Activated CD4-positive, alpha-beta memory T cell treated with anti-CD3 and anti-CD28 coated beads for 36 hours (primary cell): ENCODE measurements at regions not wholly inside any gene's neighbourhood (a gene's known extent, or its start where the extent isn't known, plus 50 kb on each side); places are given as distances from the start of the nearest gene placed in this dataset.

Experiments
- CTCF ChIA-PET: fragments of 350-600 bp; sonication (Branson Sonifier 250); formaldehyde crosslinking; loops from one replicate; lab custom pipeline; 2021; ENCODE audit warnings: antibody characterized with exemption, inconsistent platforms; lab: Charles Lee
- POLR2A ChIA-PET: fragments of 350-600 bp; sonication (Branson Sonifier 250); formaldehyde crosslinking; loops from one replicate; lab custom pipeline; 2021; ENCODE audit warnings: antibody characterized with exemption; lab: Charles Lee
- DNase-seq: peaks from one replicate; pipeline ENCODE4 v3.0.0-alpha.2; 2020
- H3K27ac Mint-ChIP-seq: one replicate; pipeline ENCODE4 v1.8.0; 2021; ENCODE audit warnings: mixed read lengths
- H3K27me3 Mint-ChIP-seq: one replicate; pipeline ENCODE4 v1.8.0; 2021; ENCODE audit warnings: mixed read lengths
- H3K36me3 Mint-ChIP-seq: one replicate; pipeline ENCODE4 v1.8.0; 2021; ENCODE audit warnings: mixed read lengths
- H3K4me1 Mint-ChIP-seq: one replicate; pipeline ENCODE4 v1.8.0; 2021; ENCODE audit warnings: low read depth, mixed read lengths
- H3K4me3 Mint-ChIP-seq: one replicate; pipeline ENCODE4 v1.8.0; 2021; ENCODE audit warnings: mild to moderate bottlenecking, mixed read lengths
- H3K9me3 Mint-ChIP-seq: one replicate; pipeline ENCODE4 v1.8.0; 2021; ENCODE audit warnings: mixed read lengths
- intact Hi-C: fragments of 100-400 bp; cut with micrococcal nuclease; formaldehyde crosslinking; loops from one replicate; pipeline ENCODE4 v1.15.1; 2023

DNA sequence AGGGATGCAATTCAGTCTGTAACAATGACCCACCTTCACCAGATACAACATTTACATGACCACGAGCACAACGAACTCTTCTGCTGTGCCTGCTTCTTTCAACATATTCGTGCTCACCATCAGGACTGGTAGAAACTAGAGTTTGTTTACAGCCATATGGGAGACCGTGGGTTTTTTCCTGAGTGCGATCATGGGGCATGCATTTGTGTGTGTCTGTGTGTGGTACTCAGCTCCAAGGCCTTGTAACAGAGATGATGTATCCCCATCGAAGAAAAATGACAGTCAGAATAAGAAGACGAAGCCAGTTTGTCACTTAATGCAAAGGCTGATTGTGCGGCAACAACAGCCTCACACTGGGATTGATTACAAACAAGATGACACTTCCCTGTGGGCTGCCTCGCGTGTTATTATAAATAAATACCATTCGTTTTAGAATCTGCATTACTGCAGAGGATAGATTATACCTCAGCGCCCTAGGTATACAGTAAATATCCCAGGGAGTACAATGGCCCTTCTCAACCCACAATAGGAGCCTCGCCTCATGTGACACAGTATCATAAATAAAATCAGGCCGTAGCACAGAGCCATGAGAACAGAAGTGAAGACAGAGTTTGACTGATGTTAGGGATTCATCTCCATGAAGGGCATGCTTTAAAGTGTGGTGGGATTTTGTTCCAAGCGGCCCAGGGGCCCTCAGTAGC lies 97.3 kb upstream of the NOCT start:
- ChIA-PET POLR2A (no interaction called here), CTCF (no interaction called here)
- no peaks in the 10 kb centered on the region for H3K4me1 Mint-ChIP-seq
- no peak overlapping the region for H3K27ac Mint-ChIP-seq
- H3K27me3 Mint-ChIP-seq: peaks cover 11% of the 10 kb centered on the region
- intact Hi-C loops: no loop called here
- no peaks in the 10 kb centered on the region for H3K9me3 Mint-ChIP-seq
- no peak overlapping the region for H3K4me3 Mint-ChIP-seq
- H3K36me3 Mint-ChIP-seq: no peaks in the 10 kb centered on the region
- no peak for DNase-seq

DNA sequence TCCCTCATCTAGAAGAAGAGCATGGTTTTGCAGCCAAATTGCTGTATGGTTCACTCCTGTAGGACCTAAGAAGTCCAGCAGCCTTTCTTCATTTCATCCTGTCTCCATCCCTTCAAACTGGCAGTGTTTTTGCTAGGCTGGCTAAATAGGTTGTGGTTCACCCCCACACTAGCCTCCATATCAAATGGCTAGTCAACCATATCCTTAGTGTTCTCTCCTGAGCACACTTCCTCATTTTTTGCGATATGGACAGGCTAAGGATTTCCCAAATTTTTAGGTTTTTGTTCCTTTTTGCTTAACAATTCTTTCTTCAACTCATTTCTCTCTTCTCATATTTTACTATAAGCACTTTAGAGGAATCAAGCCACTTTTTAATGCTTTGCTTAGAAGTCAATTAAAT lies 98.8 kb upstream of the NOCT start:
- no peaks in the 10 kb centered on the region for H3K4me1 Mint-ChIP-seq
- H3K27me3 Mint-ChIP-seq: peaks cover 11% of the 10 kb centered on the region
- intact Hi-C loops: no loop called here
- H3K36me3 Mint-ChIP-seq: no peaks in the 10 kb centered on the region
- H3K9me3 Mint-ChIP-seq: no peaks in the 10 kb centered on the region
- no peak overlapping the region for H3K27ac Mint-ChIP-seq
- ChIA-PET POLR2A (no interaction called here), CTCF (interaction anchor here (0.6 to 1.5 kb wide), 2 partner anchors 46 to 683 kb away, joined by 3 to 4 read pairs; no protein-coding TSS in a partner anchor)
- no peak for DNase-seq
- H3K4me3 Mint-ChIP-seq: no peak overlapping the region

DNA sequence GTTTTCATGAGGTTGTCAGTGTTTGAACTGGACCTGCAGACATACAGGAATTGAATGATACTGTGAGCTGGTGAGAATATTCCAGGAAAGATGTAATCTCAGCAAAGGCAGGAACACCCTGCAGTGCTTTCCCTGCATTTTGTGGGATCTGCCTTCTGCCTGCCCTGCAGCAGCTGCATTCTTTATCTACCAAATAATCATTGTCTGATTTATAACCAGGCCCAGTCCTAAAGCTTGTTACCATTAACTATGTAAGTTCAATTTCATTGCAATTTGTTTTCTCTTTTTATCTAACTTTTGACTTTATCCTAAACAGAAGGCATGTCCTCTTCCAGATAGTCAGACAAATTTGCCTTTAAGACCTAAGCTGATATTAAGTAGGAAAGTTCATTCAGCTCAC lies 99.8 kb upstream of the NOCT start:
- intact Hi-C loops: no loop called here
- Mint-ChIP-seq H3K9me3 (no peaks in the 10 kb centered on the region), H3K27ac (no peak overlapping the region), H3K27me3 (peaks cover 11% of the 10 kb centered on the region), H3K36me3 (no peaks in the 10 kb centered on the region), H3K4me1 (no peaks in the 10 kb centered on the region), H3K4me3 (no peak overlapping the region)
- no peak for DNase-seq
- POLR2A ChIA-PET: no interaction called here
- CTCF ChIA-PET: interaction anchor here (1.5 kb wide), 1 partner anchor 45 kb away, joined by 4 read pairs; no protein-coding TSS in a partner anchor

DNA sequence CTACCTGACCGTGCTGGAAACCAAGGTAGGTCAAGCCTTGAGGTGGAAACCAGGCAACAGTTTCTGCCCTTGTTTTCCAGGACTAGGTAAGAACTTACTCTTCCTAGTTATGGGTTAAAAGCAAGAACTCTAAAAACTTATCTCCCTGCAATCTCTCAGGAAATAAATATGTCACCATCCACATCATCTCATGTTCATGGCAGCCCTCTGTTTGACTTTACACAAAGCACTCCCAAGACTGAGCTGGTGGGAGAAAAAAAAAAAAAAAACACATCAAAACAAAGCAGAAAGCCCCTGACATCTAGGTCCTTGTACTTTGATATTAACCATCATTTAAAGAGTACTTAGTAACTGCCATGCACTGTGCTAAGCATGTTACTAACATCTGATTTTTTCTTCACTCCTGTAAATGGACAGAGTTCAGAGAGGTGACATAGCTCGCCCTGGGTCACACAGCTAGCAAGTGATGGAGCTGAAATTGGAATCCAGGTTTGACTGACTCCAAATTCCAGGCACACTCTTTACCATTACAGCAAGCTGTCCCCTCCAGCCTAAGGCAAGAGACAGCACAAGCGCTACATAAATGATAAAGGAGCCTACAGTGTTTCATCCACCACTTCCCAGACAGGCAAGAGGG lies 102.8 kb upstream of the NOCT start:
- no peak overlapping the region for H3K27ac Mint-ChIP-seq

DNA sequence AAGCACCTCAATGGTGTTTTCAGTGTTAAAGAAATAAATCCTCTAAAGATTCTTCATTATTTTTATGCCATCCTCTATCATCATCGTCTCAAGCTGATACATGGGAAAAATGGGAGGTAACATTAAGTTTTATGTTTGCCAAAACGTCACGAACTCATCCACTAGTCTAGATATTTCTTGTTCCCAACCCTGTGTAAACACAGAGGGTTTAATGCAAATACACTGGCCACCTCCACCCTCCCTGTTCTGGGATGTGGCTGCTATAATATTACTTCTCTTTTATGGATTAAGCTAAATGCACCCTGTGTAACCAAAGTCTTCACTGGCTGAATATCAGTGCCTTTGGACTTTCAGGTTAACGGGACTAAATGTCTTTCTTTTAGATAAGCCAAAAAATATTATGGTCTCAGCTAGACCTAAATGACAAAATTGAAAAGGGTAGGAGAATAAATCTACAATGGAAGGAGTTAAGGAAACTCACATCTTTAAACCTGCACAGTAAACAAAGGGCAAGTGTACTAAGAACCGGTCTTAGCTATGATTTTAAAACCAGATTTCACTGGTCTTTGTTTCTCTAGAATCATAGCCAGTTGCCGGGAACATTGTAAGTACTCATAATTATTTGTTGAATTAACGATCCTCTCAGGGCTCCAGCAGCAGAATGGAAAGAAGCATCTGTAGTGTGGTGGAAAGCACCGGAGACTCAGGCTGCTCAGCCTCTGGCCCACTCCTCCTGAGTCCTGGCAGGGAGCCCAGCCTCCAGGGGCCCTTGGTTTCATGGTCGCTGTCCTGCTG lies 103.5 kb upstream of the NOCT start:
- ChIA-PET CTCF (interaction anchor here (0.9 kb wide), 1 partner anchor 41 kb away, joined by 6 read pairs; no protein-coding TSS in a partner anchor), POLR2A (no interaction called here)
- Mint-ChIP-seq H3K4me1 (no peaks in the 10 kb centered on the region), H3K27ac (no peak overlapping the region), H3K4me3 (no peak overlapping the region), H3K9me3 (no peaks in the 10 kb centered on the region), H3K36me3 (no peaks in the 10 kb centered on the region), H3K27me3 (no peaks in the 10 kb centered on the region)
- no peak for DNase-seq
- intact Hi-C loops: no loop called here

More for the DNA sequence above, 102.8 kb upstream of the NOCT start:
- POLR2A ChIA-PET: no interaction called here
- CTCF ChIA-PET: interaction anchor here (0.9 kb wide), 1 partner anchor 42 kb away, joined by 6 read pairs; no protein-coding TSS in a partner anchor
- Mint-ChIP-seq H3K4me1 (no peaks in the 10 kb centered on the region), H3K9me3 (no peaks in the 10 kb centered on the region), H3K36me3 (no peaks in the 10 kb centered on the region), H3K4me3 (no peak overlapping the region), H3K27me3 (no peaks in the 10 kb centered on the region)
- intact Hi-C loops: no loop called here
- no peak for DNase-seq

DNA sequence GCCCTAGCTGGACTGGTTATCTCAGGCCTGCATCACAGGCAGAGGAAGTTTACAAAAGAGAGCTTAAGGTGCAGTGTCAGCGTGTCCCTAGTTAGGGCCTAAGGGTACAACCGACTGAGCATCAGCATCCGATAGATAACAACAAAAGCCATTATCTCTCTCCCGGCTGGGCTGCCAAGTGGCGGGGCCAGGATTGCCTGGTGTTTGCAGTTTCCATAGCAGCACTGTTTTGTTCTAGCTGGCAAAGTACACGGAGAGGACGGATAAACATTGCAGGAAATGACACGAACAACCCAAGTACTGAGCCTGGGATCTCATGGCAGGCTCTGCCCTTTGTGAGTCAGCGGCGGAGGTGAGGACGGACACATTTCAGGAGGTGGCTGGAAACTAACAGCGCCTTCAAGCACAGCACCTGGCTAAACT lies 104.7 kb upstream of the NOCT start:
- POLR2A ChIA-PET: no interaction called here
- Mint-ChIP-seq H3K27me3 (no peaks in the 10 kb centered on the region), H3K36me3 (no peaks in the 10 kb centered on the region), H3K4me1 (no peaks in the 10 kb centered on the region), H3K9me3 (no peaks in the 10 kb centered on the region), H3K27ac (no peak overlapping the region), H3K4me3 (no peak overlapping the region)
- CTCF ChIA-PET: no interaction called here
- no peak for DNase-seq
- intact Hi-C loops: no loop called here

DNA sequence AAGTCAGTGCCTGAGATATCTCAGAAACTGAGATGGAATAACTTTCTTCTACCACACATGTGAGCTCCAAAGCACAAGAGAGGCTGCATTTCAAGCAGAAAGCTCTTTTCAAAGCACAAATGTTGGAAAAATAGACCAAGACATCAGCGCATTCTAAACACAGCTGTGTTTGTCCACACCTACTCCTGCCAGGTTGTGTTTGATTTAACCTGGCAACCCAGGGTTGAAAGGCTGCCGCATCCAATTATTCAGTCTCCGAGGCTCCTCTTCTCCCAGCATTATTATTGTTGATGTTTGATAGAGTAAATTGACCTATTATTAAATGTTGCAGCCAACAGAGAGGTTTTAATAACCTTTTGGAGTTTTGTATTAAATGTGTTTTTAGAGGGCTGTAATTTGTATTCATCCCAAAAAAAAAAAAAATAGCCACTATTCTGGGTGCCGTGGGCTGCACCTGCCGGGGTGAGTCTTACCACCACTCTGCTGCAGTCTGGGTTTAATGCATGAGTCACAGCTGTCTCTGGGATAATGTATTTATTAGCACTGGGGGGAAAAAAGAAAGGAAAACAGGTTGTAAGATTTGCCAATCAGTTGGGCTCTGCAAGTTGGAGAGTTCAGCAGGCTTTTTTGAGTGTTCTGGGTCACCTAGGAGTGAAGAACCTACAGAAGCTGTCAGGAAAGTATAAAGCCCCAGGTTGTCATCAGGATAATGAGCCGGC lies 105.2 kb upstream of the NOCT start:
- H3K27ac Mint-ChIP-seq: no peak overlapping the region
- H3K36me3 Mint-ChIP-seq: no peaks in the 10 kb centered on the region
- DNase-seq: no peak
- CTCF ChIA-PET: interaction anchor here (0.6 to 1.6 kb wide), 3 partner anchors 39 to 616 kb away, joined by 3 to 5 read pairs (median 4); no protein-coding TSS in a partner anchor
- no peak overlapping the region for H3K4me3 Mint-ChIP-seq
- intact Hi-C loops: no loop called here
- POLR2A ChIA-PET: no interaction called here
- H3K27me3 Mint-ChIP-seq: no peaks in the 10 kb centered on the region
- H3K9me3 Mint-ChIP-seq: no peaks in the 10 kb centered on the region
- H3K4me1 Mint-ChIP-seq: no peaks in the 10 kb centered on the region

DNA sequence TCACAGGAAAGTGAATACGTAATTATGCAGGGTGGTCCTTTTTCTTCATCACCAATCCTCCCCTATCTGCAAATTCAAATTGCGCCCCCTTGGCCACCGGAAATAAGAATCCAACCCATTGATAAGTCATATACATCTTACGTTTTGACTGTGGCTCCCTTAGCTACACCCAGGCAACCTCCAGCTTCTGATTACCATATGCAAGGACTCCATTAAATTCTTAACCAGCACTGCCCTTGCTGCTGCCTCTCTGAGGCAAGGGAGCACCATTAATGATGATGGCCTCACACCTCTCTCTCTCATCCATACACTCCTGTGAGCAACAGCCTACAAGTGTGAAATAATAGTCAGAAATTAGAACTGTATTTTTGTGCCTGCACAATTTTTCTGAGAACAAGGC lies 106.0 kb upstream of the NOCT start:
- Mint-ChIP-seq H3K27ac (no peak overlapping the region), H3K27me3 (no peaks in the 10 kb centered on the region), H3K4me1 (no peaks in the 10 kb centered on the region), H3K9me3 (no peaks in the 10 kb centered on the region), H3K4me3 (no peak overlapping the region), H3K36me3 (no peaks in the 10 kb centered on the region)
- intact Hi-C loops: no loop called here
- no peak for DNase-seq
- ChIA-PET CTCF (interaction anchor here (1.0 to 1.6 kb wide), 3 partner anchors 21 to 616 kb away, joined by 3 to 5 read pairs (median 4); no protein-coding TSS in a partner anchor), POLR2A (no interaction called here)

DNA sequence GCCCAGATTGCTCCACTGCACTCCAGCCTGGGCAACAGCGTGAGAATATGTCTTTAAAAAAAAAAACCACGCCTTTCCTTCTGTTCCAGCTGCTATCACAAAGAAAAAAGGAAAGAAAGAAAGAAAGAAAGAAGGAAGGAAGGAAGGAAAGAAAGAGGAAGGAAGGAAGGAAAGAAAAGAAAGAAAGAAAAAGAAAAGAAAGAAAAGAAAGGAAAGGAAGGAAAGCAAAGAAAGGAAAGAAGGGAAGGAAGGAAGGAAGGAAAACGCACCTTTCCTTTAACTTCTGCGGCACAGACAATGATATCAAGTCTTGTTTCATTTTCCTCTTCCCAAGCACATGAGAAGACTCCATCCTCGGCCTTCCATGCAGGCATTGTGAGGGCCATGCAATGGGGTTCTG lies 107.4 kb upstream of the NOCT start:
- Mint-ChIP-seq H3K27ac (no peak overlapping the region), H3K4me3 (no peak overlapping the region), H3K9me3 (no peaks in the 10 kb centered on the region), H3K36me3 (no peaks in the 10 kb centered on the region), H3K4me1 (no peaks in the 10 kb centered on the region), H3K27me3 (no peaks in the 10 kb centered on the region)
- ChIA-PET POLR2A (no interaction called here), CTCF (no interaction called here)
- intact Hi-C loops: no loop called here
- no peak for DNase-seq

DNA sequence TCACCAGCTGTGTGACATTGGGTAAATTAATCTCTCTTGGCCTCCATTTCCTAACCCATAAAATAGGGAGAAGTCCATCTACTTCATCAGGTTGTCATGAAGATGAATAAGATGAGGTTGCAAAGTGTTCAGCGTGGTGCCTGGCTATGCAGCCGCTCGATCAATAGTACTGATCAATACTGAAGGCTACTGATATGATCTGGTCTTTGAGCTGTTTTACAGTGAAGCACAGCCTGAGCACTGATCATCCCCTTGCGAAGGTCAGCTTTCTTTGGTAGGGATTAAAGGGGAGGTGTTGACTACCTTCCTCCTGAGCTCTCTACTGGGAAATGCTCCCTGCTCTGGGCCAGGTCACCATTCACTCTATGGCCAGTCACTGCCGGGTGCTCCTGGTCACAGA lies 108.4 kb upstream of the NOCT start:
- ChIA-PET POLR2A (no interaction called here), CTCF (no interaction called here)
- Mint-ChIP-seq H3K36me3 (no peaks in the 10 kb centered on the region), H3K4me3 (no peak overlapping the region), H3K4me1 (no peaks in the 10 kb centered on the region), H3K27me3 (no peaks in the 10 kb centered on the region), H3K9me3 (no peaks in the 10 kb centered on the region), H3K27ac (no peak overlapping the region)
- intact Hi-C loops: no loop called here
- no peak for DNase-seq

DNA sequence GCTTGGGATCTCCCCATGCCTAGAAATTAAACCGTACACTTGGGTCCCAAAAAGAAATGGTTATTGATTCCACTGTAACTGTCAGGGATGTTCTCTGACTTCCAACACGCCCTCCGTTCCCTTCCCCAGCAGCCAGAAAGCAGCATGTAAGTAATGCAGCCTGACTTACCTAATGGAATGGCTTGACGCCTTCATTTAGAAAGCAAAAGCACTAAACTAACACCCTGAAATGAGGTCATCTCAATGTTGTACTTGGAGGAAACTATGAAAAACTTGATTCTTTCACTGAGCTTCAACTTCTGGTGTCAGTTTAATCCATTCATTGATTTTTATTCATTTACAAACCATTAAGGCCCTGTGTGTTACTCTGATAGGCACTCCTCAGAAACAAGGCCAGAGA lies 110.8 kb upstream of the NOCT start:
- Mint-ChIP-seq H3K4me1 (no peaks in the 10 kb centered on the region), H3K36me3 (no peaks in the 10 kb centered on the region), H3K4me3 (no peak overlapping the region), H3K27ac (no peak overlapping the region), H3K9me3 (no peaks in the 10 kb centered on the region), H3K27me3 (peaks cover 2% of the 10 kb centered on the region)
- intact Hi-C loops: no loop called here
- ChIA-PET CTCF (no interaction called here), POLR2A (no interaction called here)
- DNase-seq: no peak

DNA sequence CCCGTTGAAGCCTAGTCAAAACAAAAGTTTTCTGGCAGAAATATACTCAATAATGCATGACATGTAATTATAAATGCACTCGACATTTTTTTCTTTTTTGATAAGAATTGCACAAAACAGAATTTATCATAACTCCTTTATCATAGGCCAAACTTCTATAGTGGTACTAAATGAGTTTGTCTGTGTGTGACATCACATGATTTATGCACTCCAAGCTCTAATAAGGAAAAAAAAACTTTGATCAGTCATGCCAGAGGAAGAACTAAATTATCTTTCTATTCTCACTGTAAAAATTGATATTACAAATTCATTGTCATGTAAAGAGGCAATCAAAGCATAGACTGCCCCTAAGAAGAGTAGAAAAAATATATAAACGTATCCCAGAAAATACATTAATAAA lies 112.4 kb upstream of the NOCT start:
- CTCF ChIA-PET: no interaction called here
- no peak overlapping the region for H3K27ac Mint-ChIP-seq
- no peak overlapping the region for H3K4me3 Mint-ChIP-seq
- intact Hi-C loops: no loop called here
- peaks cover 2% of the 10 kb centered on the region for H3K27me3 Mint-ChIP-seq
- H3K4me1 Mint-ChIP-seq: no peaks in the 10 kb centered on the region
- no peak for DNase-seq
- POLR2A ChIA-PET: no interaction called here
- H3K36me3 Mint-ChIP-seq: no peaks in the 10 kb centered on the region
- no peaks in the 10 kb centered on the region for H3K9me3 Mint-ChIP-seq
